ENCODE measurements at regions not wholly inside any gene's neighbourhood (a gene's known extent, or its start where the extent isn't known, plus 50 kb on each side); places are given as distances from the start of the nearest gene placed in this dataset.

DNA sequence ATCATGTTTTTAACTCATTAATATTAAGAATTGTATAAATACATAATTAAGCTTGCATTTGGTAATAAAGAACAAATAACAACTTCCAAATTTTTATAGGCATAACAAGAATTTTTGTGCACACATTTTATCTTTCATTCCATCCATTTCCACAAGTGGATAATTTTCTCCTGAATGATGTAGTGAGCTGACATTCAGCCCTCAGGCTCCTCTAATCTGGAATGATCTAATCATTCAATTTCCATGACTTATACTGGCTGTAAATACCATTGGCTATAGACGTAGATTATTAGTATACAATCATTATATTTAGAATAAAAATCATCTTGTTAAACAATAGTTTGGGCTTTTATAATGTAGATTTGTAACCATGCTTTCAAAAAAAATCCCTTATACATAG is 287.2 kb upstream of the GHITM start:
- DNase-seq (ENCODE audit: low spot score) (no peak), FAIRE-seq (no peak)

GRCh38 chr10:83862723-83863122 is 276.6 kb upstream of the GHITM start:
- no peak for FAIRE-seq
- DNase-seq (ENCODE audit: low spot score): no peak

- no peak for FAIRE-seq
- no peak for DNase-seq (ENCODE audit: low spot score)
Observed at GRCh38 chr10:83863283-83863966, 275.9 kb upstream of the GHITM start.

- DNase-seq (ENCODE audit: low spot score) (no peak), FAIRE-seq (no peak)
Observed at GRCh38 chr10:83869898-83870297, 269.4 kb upstream of the GHITM start.

DNA sequence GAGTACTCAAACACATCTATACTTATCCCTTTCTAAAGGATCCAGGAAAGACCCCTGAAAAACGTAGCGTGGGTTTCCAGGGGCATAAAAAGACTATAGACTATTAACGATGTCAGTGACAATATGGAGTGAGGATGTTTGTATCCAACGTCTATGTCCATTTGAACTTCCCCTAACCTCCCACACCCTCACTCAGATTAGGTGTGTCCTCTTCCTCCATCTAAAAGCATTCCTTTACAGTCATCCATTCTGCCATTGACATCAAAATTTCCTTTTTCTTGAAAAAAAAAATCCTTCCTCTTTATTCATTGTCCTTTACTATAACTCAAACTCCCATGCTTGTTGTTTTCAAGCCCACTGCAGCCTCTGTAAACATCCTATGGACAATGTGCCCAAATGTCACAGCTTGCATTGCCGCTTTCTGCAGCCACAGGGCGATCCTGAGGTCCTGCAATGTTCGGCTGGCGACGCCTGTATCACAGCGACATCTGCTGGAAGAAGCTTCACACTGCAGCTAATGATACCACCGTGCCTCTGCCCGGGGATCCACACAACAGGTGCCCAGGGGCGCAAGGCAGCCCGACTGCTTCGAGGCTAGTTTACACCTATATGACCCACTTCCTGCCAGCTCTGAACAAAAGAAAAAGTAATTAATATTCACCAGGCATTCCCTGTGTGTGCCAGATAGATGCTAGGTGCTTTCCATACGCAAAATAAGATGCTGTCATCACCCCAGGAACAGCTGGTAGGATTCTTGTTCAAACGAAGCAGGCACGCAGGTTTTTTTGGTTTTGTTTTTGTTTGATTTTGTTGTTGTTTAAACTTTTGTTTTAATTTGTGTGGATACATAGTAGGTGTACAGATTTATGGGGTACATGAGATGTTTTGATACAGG is 267.9 kb upstream of the GHITM start:
- FAIRE-seq: no peak
- DNase-seq (ENCODE audit: low spot score): peak; percentile 44

DNA sequence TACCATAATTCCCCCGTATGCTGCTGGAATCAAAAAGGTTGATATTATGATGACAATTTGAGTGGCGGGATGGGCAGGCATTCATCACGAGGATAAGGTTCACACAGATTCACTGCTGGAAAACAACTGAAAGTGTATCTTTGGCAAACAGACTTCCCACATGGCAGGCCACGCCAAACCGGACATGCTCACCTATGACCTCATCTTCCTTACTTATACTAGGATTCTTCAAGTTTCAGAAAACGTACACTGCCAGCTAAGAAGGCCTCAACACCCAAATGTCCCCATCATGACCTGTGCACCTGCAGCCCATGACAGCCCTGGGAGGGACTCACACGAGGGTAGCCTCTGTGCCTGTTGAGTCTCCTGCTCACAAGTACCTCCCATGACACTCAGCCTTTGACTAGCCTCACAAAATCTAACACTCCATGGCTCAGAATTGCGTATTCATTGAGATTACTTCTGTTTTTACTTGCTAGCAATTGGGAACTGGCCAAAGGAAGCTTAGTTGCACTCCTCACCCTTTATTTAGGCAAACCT is 259.0 kb upstream of the GHITM start:
- FAIRE-seq: no peak
- no peak for DNase-seq (ENCODE audit: low spot score)

DNA sequence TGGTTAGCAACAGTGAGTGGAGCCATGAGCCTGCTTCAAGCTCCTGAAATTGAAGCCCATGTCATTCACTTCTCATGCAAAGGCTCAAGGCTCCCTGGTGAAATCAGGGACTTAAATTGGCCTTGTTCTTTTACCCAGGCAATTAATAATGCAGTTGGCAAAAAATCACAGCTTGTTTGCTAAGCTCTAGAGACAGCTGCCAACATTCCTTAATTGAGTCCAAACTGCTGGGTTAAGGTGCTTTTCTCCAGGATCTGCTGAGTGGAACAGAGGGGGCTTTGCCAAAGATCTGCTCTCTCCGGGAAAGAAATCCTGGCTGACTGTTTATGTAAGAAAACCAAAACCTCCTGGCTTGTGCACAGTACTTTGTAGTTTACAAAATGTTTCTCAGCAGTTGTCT is 257.6 kb upstream of the GHITM start:
- DNase-seq (ENCODE audit: low spot score) (no peak), FAIRE-seq (no peak)

DNA sequence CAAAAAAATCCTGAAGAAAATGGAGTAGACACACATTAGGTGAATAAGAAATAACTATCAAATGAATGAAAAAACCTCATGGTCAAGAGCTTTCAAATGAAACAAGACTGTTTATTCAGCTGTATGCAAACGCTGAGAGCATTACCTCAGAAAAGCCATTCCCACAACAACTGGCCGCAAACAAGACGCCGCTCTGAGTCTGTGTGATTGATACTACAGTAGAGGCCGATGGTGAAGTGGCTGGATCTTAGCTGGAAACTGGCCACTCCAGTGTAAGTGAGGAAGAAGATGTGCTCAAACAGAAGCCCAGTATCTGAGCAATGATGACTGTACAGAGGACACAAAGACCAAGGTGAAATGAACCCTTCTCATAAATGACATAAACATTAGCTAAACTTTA is 252.4 kb upstream of the GHITM start:
- FAIRE-seq (no peak), DNase-seq (ENCODE audit: low spot score) (no peak)

DNA sequence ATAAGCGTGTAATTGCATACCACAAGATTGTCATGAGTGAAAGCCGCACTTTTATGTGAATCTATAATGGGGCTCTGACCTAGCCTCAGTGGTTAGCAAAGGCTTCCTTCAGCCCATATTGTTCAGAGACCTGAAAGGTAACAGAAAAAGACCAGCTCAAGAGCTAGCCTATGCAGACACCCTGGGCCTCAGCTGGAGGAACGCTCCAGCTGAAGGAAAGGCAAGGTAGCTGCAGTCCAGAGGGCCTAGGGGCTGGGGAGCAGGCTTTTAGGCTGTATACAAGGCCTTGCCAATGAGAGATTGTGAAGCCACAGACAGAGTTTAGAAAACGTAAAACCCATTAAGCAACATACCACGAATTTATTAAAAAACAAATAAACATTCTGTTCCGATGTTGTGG is 246.6 kb upstream of the GHITM start:
- FAIRE-seq (no peak), DNase-seq (ENCODE audit: low spot score) (no peak)

DNA sequence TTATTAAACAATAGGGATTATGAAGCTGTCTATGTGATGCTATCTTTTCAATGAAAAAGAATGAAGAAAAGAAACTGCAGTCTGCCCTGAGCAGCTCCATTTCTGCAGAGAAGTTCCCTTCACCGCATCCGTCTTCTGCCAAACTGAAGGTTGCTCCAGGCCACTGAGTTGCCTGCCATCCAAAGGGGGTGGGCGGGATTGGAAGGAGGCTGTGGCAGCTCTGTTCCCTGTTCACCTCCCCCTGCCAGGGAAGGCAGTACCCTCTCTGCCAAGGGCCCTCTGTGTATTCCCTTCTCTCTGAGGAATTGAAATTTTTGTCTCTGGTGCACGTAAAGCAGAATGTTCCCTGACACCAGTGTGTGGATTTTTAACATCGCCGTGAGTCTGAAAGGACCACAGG is 243.1 kb upstream of the GHITM start:
- DNase-seq (ENCODE audit: low spot score): no peak
- no peak for FAIRE-seq

DNA sequence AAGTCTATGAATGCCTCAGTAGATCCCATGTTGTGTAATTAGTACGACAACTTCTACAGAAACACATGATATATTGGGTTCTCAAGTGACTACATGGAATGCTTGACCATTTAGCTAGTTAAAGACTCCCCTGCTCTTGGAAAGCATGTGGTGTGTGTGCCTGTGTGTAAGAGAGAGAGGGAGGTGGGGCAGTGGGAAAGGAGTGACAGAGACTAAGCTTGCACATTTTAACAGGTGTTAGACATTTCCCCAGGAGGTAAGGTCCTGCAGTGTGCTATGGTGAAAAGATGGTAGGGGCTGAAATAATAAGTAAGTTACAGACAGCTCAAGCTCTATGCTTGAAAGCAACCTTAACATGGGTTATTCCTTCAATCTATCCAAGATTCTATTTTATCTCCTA is 241.7 kb upstream of the GHITM start:
- DNase-seq (ENCODE audit: low spot score): no peak
- FAIRE-seq: no peak

DNA sequence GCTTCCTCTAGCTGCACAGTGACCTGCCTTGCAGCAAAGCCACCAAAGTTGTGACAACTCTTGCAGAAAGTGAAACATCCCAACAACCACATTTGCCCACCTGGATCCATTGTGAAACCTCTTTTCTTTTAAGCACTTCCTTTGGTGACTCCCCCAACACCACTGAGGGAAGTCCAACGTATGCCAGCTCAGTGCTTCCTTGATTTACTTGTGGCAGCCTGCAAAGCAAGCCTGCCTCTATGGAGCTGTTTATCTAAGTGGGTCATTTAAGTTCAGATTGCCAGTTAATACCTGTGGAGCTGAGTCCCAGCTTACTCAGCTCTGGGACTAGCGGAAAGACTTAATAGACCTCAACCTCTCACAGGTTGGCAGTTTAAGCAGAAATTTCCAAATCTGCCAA is 230.8 kb upstream of the GHITM start:
- FAIRE-seq: no peak

DNA sequence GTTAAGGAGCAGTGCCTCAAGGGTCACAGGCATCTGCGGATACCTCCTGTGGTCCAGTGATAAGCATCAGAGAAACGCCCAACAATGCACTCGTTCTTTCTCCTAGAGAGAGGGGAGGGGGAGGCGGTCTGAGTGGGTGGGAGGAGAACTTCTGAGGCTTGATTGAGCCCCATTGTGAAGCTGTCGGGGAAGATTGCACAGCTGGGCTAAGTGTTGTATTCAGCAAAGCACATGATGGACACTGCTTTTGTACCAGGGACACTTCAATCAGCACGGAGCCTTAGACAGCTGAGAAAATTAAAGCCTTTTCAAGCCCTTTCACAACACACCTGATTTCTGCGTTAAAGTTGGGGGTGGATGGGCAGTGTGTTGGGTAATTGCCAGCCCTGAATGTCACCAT is 230.3 kb upstream of the GHITM start:
- DNase-seq (ENCODE audit: low spot score): no peak
- no peak for FAIRE-seq

More for the DNA sequence above, 230.8 kb upstream of the GHITM start:
- no peak for DNase-seq (ENCODE audit: low spot score)

- no peak for DNase-seq (ENCODE audit: low spot score)
- no peak for FAIRE-seq
Observed at GRCh38 chr10:83915801-83916200, 223.5 kb upstream of the GHITM start.

GRCh38 chr10:83917537-83918506 is 221.5 kb upstream of the GHITM start:
- no peak for DNase-seq (ENCODE audit: low spot score)
- no peak for FAIRE-seq

DNA sequence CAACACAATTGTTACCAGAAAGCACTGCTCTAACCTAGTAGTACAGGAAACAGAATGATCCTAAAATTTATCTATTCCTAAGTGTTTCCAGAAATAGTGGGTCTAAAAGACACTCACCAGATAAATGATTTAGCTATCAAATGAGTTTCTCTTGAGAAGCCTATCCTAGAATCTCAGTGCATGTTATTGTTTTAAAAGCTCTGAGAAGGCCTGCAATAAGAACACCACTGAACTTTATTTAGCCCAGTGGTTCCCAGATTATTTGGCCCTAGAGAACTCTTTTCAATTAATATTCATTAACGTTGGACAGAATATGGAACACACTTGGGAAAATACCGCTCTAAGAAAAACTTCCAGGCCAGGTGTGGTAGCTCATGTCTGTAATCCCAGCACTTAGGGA is 220.1 kb upstream of the GHITM start:
- FAIRE-seq: no peak
- DNase-seq (ENCODE audit: low spot score): no peak

- FAIRE-seq: no peak
Observed at GRCh38 chr10:83921984-83922860, 217.1 kb upstream of the GHITM start.

DNA sequence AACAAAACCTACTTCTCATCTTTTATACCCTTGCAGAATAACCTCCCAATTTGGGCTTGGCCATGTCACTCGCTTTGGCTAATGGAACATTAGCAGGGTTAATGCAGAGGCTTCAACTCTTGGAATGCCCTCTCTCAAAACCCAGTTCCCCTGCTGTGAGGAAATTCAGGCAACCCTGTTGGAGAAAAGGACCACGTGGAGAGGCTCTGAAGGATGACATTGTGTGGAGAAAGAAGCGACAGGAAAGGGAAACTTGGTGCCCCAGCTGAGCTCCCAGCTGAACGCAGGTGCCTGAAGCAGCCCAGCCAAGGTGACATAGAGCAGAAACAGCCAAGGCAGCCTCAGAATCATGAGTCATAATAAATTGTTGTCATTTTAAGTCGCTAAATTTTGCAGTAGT is 214.2 kb upstream of the GHITM start:
- no peak for FAIRE-seq
- no peak for DNase-seq (ENCODE audit: low spot score)

More at GRCh38 chr10:83921984-83922860, 217.1 kb upstream of the GHITM start:
- DNase-seq (ENCODE audit: low spot score): no peak

DNA sequence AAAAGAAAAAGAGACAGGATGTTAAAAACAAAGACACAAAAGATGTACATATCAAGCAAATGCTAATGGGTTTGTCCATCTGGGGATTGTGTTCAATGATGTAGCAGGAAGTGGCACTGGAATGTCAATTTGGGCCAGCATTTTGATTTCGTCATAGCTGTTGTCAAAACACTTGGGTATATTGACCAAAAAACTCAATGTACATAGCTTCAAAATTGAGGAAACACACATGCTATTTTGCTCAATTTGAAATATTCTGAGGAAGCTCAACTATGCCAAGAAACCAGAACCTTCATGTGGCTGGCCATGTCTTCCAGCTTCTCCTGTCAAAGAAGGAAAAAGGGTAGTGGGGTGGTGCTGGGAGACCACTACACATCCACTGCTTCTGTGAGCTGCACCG is 212.7 kb upstream of the GHITM start:
- FAIRE-seq: no peak
- DNase-seq (ENCODE audit: low spot score): no peak

GRCh38 chr10:83927166-83927565 is 212.1 kb upstream of the GHITM start:
- DNase-seq (ENCODE audit: low spot score): no peak
- no peak for FAIRE-seq

Measured in RCC 7860 (cell line).